ENCODE measurements at regions not wholly inside any gene's neighbourhood (a gene's known extent, or its start where the extent isn't known, plus 50 kb on each side); places are given as distances from the start of the nearest gene placed in this dataset.

GRCh38 chr22:26892166-26893041 lies 235.0 kb downstream of the MIAT start:
- DNase-seq: peak in 5 of 56 donors; percentile 5 to 36 (median 10)

- DNase-seq: peak in 15 of 56 donors; percentile 12 to 58 (median 32)
Measured at GRCh38 chr22:26893173-26894110, 236.1 kb downstream of the MIAT start.

- DNase-seq: no peak
Measured at GRCh38 chr22:26894362-26894761, 237.0 kb downstream of the MIAT start.

GRCh38 chr22:26894766-26895485 lies 237.5 kb downstream of the MIAT start:
- no peak for DNase-seq

- no peak for DNase-seq
Measured at GRCh38 chr22:26897384-26897783, 240.0 kb downstream of the MIAT start.

- peak in 1 of 56 donors; percentile 33 for DNase-seq
Measured at GRCh38 chr22:26898946-26899605, 241.7 kb downstream of the MIAT start.

- DNase-seq: no peak
Measured at GRCh38 chr22:26900787-26901186, 243.4 kb downstream of the MIAT start.

GRCh38 chr22:26901198-26901816 lies 243.9 kb downstream of the MIAT start:
- DNase-seq: peak in 7 of 56 donors; percentile 6 to 36 (median 21)

- no peak for DNase-seq
Measured at GRCh38 chr22:26902401-26903029, 245.1 kb downstream of the MIAT start.

GRCh38 chr22:26903030-26903856 lies 245.9 kb downstream of the MIAT start:
- DNase-seq: peak in 18 of 56 donors; percentile 8 to 47 (median 28)

- DNase-seq: no peak
Measured at GRCh38 chr22:26904483-26904882, 247.1 kb downstream of the MIAT start.

- no peak for DNase-seq
Measured at GRCh38 chr22:26905076-26905475, 247.7 kb downstream of the MIAT start.

GRCh38 chr22:26905640-26906039 lies 248.3 kb downstream of the MIAT start:
- DNase-seq: no peak

GRCh38 chr22:26906464-26906863 lies 249.1 kb downstream of the MIAT start:
- no peak for DNase-seq

GRCh38 chr22:26907366-26907765 lies 250.0 kb downstream of the MIAT start:
- no peak for DNase-seq

- no peak for DNase-seq
Measured at GRCh38 chr22:26910845-26911244, 253.5 kb downstream of the MIAT start.

GRCh38 chr22:26912655-26913345 lies 255.4 kb downstream of the MIAT start:
- DNase-seq: peak in 4 of 56 donors; percentile 5 to 34 (median 8)

GRCh38 chr22:26914519-26915185 lies 257.3 kb downstream of the MIAT start:
- no peak for DNase-seq

All from nucleus accumbens (tissue), 56 donors.